Lung (tissue), 11 donors: ENCODE measurements at regions not wholly inside any gene's neighbourhood (a gene's known extent, or its start where the extent isn't known, plus 50 kb on each side); places are given as distances from the start of the nearest gene placed in this dataset.

Experiments used
- ATAC-seq: fragments of 200-7000 bp; cut with Tn5 transposase; one replicate; pipeline ENCODE4 v1.9.1; 2020; ENCODE audit warnings: moderate number of reproducible peaks; ENCODE audit not compliant: insufficient read depth, low FRiP score
- DNase-seq, 3 donors: peaks; one replicate each; pipeline ENCODE4 v3.0.0-alpha.2; 2013 to 2017
- H3K27ac ChIP-seq, 2 donors: one replicate each; pipeline ENCODE4 v1.5.1; 2013; ENCODE audit warnings: mild to moderate bottlenecking in 2 of 2, moderate library complexity in 2 of 2, control low read depth in 1 of 2, inconsistent platforms in 1 of 2, low read depth in 1 of 2, low read length in 1 of 2
- H3K27me3 ChIP-seq, 3 donors: one replicate each; pipeline ENCODE4 v1.5.1; 2013; ENCODE audit warnings: low read length in 2 of 3; ENCODE audit not compliant: control insufficient read depth in 3 of 3, insufficient read depth in 3 of 3
- H3K36me3 ChIP-seq, 4 donors: one replicate each; pipeline ENCODE4 v1.5.1; 2013; ENCODE audit warnings: low read length in 4 of 4, mild to moderate bottlenecking in 1 of 4, moderate library complexity in 1 of 4; ENCODE audit not compliant: control insufficient read depth in 4 of 4, insufficient read depth in 4 of 4
- H3K4me1 ChIP-seq, 5 donors: one replicate each; pipeline ENCODE4 v1.5.1; 2013; ENCODE audit warnings: low read length in 5 of 5, mild to moderate bottlenecking in 2 of 5, moderate library complexity in 1 of 5; ENCODE audit not compliant: control insufficient read depth in 5 of 5, insufficient read depth in 5 of 5
- H3K4me3 ChIP-seq: one replicate; pipeline ENCODE4 v1.5.1; 2013; ENCODE audit warnings: mild to moderate bottlenecking, control low read depth, moderate library complexity
- H3K9ac ChIP-seq, 2 donors: one replicate each; pipeline ENCODE4 v1.5.1; 2013; ENCODE audit warnings: low read length in 2 of 2, control low read depth in 1 of 2; ENCODE audit not compliant: insufficient read depth in 1 of 2
- H3K9me3 ChIP-seq, 4 donors: one replicate each; pipeline ENCODE4 v1.5.1; 2013; ENCODE audit warnings: low read length in 3 of 4, mild to moderate bottlenecking in 1 of 4, moderate library complexity in 1 of 4; ENCODE audit not compliant: control insufficient read depth in 4 of 4, insufficient read depth in 3 of 4
- CTCF ChIP-seq: IDR thresholded peaks from 2 replicates; pipeline ENCODE4 v1.5.1; 2012; ENCODE audit warnings: mild to moderate bottlenecking; ENCODE audit errors: control extremely low read depth, extremely low read depth
- WGBS, 2 donors: extraction: QIAGEN DNeasy Blood & Tissue Kit; methylation state at CpG; one replicate each; pipeline ENCODE4 v1.1.7; 2013; 5-methylcytosine and 5-hydroxymethylcytosine counted together
- donor health status: control.
- donor health status: control.
- donor health status: Bipolar disorder and iron deficiency.
- donor health status: healthy.
- donor health status: DM: yes; HTN: yes; CAD: no.

- H3K4me3 ChIP-seq, result no peak overlapping the region
- no peaks in the 10 kb centered on the region for H3K4me1 ChIP-seq
- no peak for TF ChIP-seq CTCF
- H3K9ac ChIP-seq, result no peak overlapping the region
- H3K27ac ChIP-seq, result no peak overlapping the region
- no peaks in the 10 kb centered on the region for H3K36me3 ChIP-seq
- H3K27me3 ChIP-seq, result no peaks in the 10 kb centered on the region
- peaks cover 0 to 2% (median 0%) of the 10 kb centered on the region in 4 donors for H3K9me3 ChIP-seq
- DNase-seq (no peak), ATAC-seq (no peak)
- 67 to 77% methylated on average over 4 of the region's 4 CpGs for WGBS, 2 donors
Measured at GRCh38 chr2:152961351-152961750, 242.9 kb downstream of the ARL6IP6 start.

- H3K9me3 ChIP-seq, result no peaks in the 10 kb centered on the region
- no peak for TF ChIP-seq CTCF
- H3K36me3 ChIP-seq, result no peaks in the 10 kb centered on the region
- no peak overlapping the region for H3K9ac ChIP-seq
- H3K4me3 ChIP-seq, result no peak overlapping the region
- H3K4me1 ChIP-seq, result no peaks in the 10 kb centered on the region
- peak; percentile 9 to 42 (median 16) for DNase-seq
- H3K27ac ChIP-seq, result no peak overlapping the region
- no peak for ATAC-seq
- WGBS, 2 donors, result 37 to 54% methylated on average over 2 of the region's 2 CpGs
- H3K27me3 ChIP-seq, result no peaks in the 10 kb centered on the region
Measured at GRCh38 chr2:152950126-152950525, 231.7 kb downstream of the ARL6IP6 start.

- TF ChIP-seq CTCF, result no peak
- H3K27me3 ChIP-seq, result no peaks in the 10 kb centered on the region
- no peak overlapping the region for H3K9ac ChIP-seq
- ATAC-seq (no peak), DNase-seq (no peak)
- H3K4me3 ChIP-seq, result no peak overlapping the region
- no peaks in the 10 kb centered on the region for H3K36me3 ChIP-seq
- no peaks in the 10 kb centered on the region for H3K4me1 ChIP-seq
- no peak overlapping the region for H3K27ac ChIP-seq
- no peaks in the 10 kb centered on the region for H3K9me3 ChIP-seq
- 52 to 71% methylated on average over 2 of the region's 2 CpGs for WGBS, 2 donors
Measured at GRCh38 chr2:152944099-152944498, 225.7 kb downstream of the ARL6IP6 start.

GRCh38 chr2:152942940-152943440 is 224.6 kb downstream of the ARL6IP6 start:
- Histone ChIP-seq H3K4me3 (no peak overlapping the region), H3K36me3 (no peaks in the 10 kb centered on the region), H3K27ac (no peak overlapping the region), H3K9me3 (peaks cover 0 to 2% (median 0%) of the 10 kb centered on the region in 4 donors), H3K4me1 (no peaks in the 10 kb centered on the region), H3K9ac (no peak overlapping the region), H3K27me3 (no peaks in the 10 kb centered on the region)
- ATAC-seq, result no peak
- WGBS, 2 donors, result 78 to 84% methylated on average over 1 to 3 of the region's 3 CpGs
- no peak for DNase-seq
- TF ChIP-seq CTCF, result no peak
